ENCODE measurements at regions not wholly inside any gene's neighbourhood (a gene's known extent, or its start where the extent isn't known, plus 50 kb on each side); places are given as distances from the start of the nearest gene placed in this dataset.

GRCh38 chr4:131207589-131207988 lies 1941.5 kb upstream of the PCDH10 start:
- TF ChIP-seq CTCF (IDR thresholded peaks at IDR 0.05) = no peak
- TF ChIP-seq ZFX (IDR thresholded peaks at IDR 0.05; ENCODE audit: borderline replicate concordance) = no peak

GRCh38 chr4:131248314-131248713 lies 1900.8 kb upstream of the PCDH10 start:
- TF ChIP-seq ZFX (IDR thresholded peaks at IDR 0.05; ENCODE audit: borderline replicate concordance) = no peak
- no peak for TF ChIP-seq CTCF (IDR thresholded peaks at IDR 0.05)
- H3K27ac ChIP-seq = no peak overlapping the region

More at GRCh38 chr4:131207589-131207988, 1941.5 kb upstream of the PCDH10 start:
- no peak overlapping the region for H3K27ac ChIP-seq

GRCh38 chr4:131251321-131251720 lies 1897.8 kb upstream of the PCDH10 start:
- TF ChIP-seq CTCF (IDR thresholded peaks at IDR 0.05) (no peak), ZFX (IDR thresholded peaks at IDR 0.05; ENCODE audit: borderline replicate concordance) (no peak)
- H3K27ac ChIP-seq = no peak overlapping the region

GRCh38 chr4:131257241-131257640 lies 1891.9 kb upstream of the PCDH10 start:
- TF ChIP-seq CTCF (IDR thresholded peaks at IDR 0.05) (no peak), ZFX (IDR thresholded peaks at IDR 0.05; ENCODE audit: borderline replicate concordance) (no peak)
- no peak overlapping the region for H3K27ac ChIP-seq

GRCh38 chr4:131258361-131258760 lies 1890.7 kb upstream of the PCDH10 start:
- H3K27ac ChIP-seq = no peak overlapping the region
- TF ChIP-seq ZFX (IDR thresholded peaks at IDR 0.05; ENCODE audit: borderline replicate concordance) (no peak), CTCF (IDR thresholded peaks at IDR 0.05) (no peak)

- TF ChIP-seq ZFX (IDR thresholded peaks at IDR 0.05; ENCODE audit: borderline replicate concordance) (no peak), CTCF (IDR thresholded peaks at IDR 0.05) (no peak)
- no peak overlapping the region for H3K27ac ChIP-seq
Measured at GRCh38 chr4:131288441-131288840, 1860.7 kb upstream of the PCDH10 start.

GRCh38 chr4:131296192-131296591 lies 1852.9 kb upstream of the PCDH10 start:
- TF ChIP-seq CTCF (IDR thresholded peaks at IDR 0.05) (no peak), ZFX (IDR thresholded peaks at IDR 0.05; ENCODE audit: borderline replicate concordance) (no peak)

More at GRCh38 chr4:131296192-131296591, 1852.9 kb upstream of the PCDH10 start:
- H3K27ac ChIP-seq = no peak overlapping the region
